Sigmoid colon (tissue), 3 donors: ENCODE measurements at regions not wholly inside any gene's neighbourhood (a gene's known extent, or its start where the extent isn't known, plus 50 kb on each side); places are given as distances from the start of the nearest gene placed in this dataset.

Experiments used
- CTCF ChIP-seq, 4 experiments: fragments of 450-650 bp in 3 of 4; fragments of 200-600 bp in 1 of 4; IDR thresholded peaks; one replicate each; pipeline ENCODE4 v1.5.1; 2016 to 2019; ENCODE audit warnings: antibody characterized with exemption in 4 of 4, mild to moderate bottlenecking in 3 of 4, moderate library complexity in 2 of 4
- POLR2A ChIP-seq, 2 donors: fragments of 450-650 bp; IDR thresholded peaks; one replicate each; pipeline ENCODE4 v1.6.1; 2016; ENCODE audit warnings: antibody characterized with exemption in 2 of 2, mild to moderate bottlenecking in 2 of 2, moderate library complexity in 2 of 2

DNA sequence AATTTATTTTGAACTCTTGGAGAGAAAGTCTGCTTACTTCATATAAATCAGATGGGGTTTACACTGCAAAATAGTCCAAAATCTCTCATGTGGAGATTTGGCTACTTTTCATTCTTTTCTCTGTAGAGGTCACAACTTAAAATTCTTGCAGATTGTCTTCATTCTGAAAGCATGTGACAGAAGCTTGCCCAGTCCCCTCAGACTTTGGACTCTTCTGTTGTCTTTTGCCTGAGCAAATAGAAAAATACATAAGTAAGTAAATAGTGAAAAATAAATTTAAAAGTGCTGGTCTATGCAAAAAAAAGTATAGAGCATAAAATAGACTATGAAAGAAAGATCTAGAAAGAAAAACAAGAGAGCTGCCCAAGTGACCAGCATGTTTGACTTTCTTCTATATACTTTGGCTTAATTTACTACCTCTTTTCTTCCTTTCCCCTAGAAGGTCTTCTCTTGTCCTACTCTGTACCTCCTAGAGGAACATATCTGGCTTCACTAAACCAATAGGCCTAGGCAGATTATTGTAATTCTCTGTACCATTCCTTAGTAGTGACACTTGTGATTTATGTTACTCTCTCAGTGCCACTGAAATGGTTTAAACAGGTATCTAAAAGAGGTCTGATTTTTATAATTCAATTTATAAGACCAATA lies 260.9 kb downstream of the TENT5A start:
- TF ChIP-seq POLR2A (IDR thresholded peaks at IDR 0.05) (no peak), CTCF (IDR thresholded peaks at IDR 0.05) (no peak)
